ENCODE measurements at regions not wholly inside any gene's neighbourhood (a gene's known extent, or its start where the extent isn't known, plus 50 kb on each side); places are given as distances from the start of the nearest gene placed in this dataset.

DNA sequence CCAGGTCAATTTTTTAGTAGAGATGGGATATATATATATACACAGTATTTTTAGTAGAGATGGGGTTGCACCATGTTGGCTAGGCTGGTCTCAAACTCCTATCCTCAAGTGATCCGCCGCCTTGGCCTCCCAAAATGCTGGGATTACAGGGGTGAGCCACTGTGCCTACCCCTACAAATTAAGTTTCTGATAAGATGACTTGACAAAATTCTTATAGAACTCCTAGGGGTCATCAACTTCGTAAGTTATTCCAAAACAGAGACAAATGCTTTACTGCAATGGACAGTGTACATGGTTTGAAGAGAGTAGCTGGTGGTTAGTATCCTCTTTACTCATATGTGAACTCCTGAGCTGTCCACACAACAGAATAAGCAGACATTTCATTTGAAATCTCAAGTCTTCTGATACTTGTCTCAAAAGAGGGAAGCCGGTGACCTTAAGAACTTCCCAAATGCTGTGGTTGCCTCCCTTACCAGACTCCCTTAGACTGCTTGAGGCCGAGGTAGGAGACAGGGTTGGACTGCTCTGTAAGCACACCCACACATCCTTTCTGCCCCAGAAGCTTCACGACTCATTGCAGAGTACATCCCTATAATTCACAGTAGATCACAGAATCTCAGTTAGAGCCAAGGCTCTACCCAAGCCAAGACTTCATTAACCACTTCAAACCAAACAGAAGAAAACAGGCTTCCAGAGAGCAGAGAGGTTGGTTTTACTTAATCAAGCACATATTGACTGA, 244.1 kb upstream of the IRF2BP2 start:
- TF ChIP-seq, protein P1, sequence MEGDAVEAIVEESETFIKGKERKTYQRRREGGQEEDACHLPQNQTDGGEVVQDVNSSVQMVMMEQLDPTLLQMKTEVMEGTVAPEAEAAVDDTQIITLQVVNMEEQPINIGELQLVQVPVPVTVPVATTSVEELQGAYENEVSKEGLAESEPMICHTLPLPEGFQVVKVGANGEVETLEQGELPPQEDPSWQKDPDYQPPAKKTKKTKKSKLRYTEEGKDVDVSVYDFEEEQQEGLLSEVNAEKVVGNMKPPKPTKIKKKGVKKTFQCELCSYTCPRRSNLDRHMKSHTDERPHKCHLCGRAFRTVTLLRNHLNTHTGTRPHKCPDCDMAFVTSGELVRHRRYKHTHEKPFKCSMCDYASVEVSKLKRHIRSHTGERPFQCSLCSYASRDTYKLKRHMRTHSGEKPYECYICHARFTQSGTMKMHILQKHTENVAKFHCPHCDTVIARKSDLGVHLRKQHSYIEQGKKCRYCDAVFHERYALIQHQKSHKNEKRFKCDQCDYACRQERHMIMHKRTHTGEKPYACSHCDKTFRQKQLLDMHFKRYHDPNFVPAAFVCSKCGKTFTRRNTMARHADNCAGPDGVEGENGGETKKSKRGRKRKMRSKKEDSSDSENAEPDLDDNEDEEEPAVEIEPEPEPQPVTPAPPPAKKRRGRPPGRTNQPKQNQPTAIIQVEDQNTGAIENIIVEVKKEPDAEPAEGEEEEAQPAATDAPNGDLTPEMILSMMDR (IDR thresholded peaks at IDR 0.05) = no peak
- TF ChIP-seq, protein P2, sequence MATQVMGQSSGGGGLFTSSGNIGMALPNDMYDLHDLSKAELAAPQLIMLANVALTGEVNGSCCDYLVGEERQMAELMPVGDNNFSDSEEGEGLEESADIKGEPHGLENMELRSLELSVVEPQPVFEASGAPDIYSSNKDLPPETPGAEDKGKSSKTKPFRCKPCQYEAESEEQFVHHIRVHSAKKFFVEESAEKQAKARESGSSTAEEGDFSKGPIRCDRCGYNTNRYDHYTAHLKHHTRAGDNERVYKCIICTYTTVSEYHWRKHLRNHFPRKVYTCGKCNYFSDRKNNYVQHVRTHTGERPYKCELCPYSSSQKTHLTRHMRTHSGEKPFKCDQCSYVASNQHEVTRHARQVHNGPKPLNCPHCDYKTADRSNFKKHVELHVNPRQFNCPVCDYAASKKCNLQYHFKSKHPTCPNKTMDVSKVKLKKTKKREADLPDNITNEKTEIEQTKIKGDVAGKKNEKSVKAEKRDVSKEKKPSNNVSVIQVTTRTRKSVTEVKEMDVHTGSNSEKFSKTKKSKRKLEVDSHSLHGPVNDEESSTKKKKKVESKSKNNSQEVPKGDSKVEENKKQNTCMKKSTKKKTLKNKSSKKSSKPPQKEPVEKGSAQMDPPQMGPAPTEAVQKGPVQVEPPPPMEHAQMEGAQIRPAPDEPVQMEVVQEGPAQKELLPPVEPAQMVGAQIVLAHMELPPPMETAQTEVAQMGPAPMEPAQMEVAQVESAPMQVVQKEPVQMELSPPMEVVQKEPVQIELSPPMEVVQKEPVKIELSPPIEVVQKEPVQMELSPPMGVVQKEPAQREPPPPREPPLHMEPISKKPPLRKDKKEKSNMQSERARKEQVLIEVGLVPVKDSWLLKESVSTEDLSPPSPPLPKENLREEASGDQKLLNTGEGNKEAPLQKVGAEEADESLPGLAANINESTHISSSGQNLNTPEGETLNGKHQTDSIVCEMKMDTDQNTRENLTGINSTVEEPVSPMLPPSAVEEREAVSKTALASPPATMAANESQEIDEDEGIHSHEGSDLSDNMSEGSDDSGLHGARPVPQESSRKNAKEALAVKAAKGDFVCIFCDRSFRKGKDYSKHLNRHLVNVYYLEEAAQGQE (IDR thresholded peaks at IDR 0.05; ENCODE audit: insufficient read depth in 1 of 2, low read depth in 2 of 2, low read length in 1 of 2) = no peak
- TF ChIP-seq POLR2AphosphoS5 (IDR thresholded peaks at IDR 0.05; ENCODE audit: low read depth, low read length) (no peak), SIN3A (IDR thresholded peaks at IDR 0.05; ENCODE audit: borderline replicate concordance, insufficient read depth, low read depth, low read length) (no peak), TCF7L2 (IDR thresholded peaks at IDR 0.05; ENCODE audit: low read depth, low read length) (no peak)

All from Panc1 (cell line).